H9 (cell line): ENCODE measurements at regions not wholly inside any gene's neighbourhood (a gene's known extent, or its start where the extent isn't known, plus 50 kb on each side); places are given as distances from the start of the nearest gene placed in this dataset.

Experiments
- DNase-seq: peaks from one replicate; pipeline ENCODE4 v3.0.0-alpha.2; 2017
- H2AFZ ChIP-seq: one replicate; pipeline ENCODE4 v1.6.1; 2013; ENCODE audit warnings: mild to moderate bottlenecking, low read length, control low read depth, moderate library complexity
- H2AK5ac ChIP-seq: 2 replicates; pipeline ENCODE4 v1.6.1; 2013; ENCODE audit warnings: low read length, control low read depth, mixed read lengths; ENCODE audit not compliant: insufficient read length
- H2BK120ac ChIP-seq: one replicate; pipeline ENCODE4 v1.6.1; 2013; ENCODE audit warnings: low read depth, mild to moderate bottlenecking, low read length, control low read depth, inconsistent platforms; ENCODE audit not compliant: poor library complexity, severe bottlenecking
- H2BK12ac ChIP-seq: 2 replicates; pipeline ENCODE4 v1.6.1; 2013; ENCODE audit warnings: low read length, control low read depth, mixed read lengths, low read depth; ENCODE audit not compliant: insufficient read length
- H2BK15ac ChIP-seq: 2 replicates; pipeline ENCODE4 v1.6.1; 2013; ENCODE audit warnings: low read depth, low read length, control low read depth
- H2BK20ac ChIP-seq: one replicate; pipeline ENCODE4 v1.6.1; 2013; ENCODE audit warnings: low read depth, mild to moderate bottlenecking, low read length, control low read depth, inconsistent platforms; ENCODE audit not compliant: poor library complexity, severe bottlenecking
- H2BK5ac ChIP-seq: 2 replicates; pipeline ENCODE4 v1.6.1; 2013; ENCODE audit warnings: low read length, control low read depth, mixed read lengths; ENCODE audit not compliant: insufficient read length
- H3K14ac ChIP-seq: 2 replicates; pipeline ENCODE4 v1.6.1; 2013; ENCODE audit warnings: low read length, control low read depth; ENCODE audit not compliant: insufficient read depth
- H3K18ac ChIP-seq: 2 replicates; pipeline ENCODE4 v1.6.1; 2013; ENCODE audit warnings: low read depth, mild to moderate bottlenecking, mixed read lengths, low read length, control low read depth; ENCODE audit not compliant: insufficient read length
- H3K23ac ChIP-seq: 2 replicates; pipeline ENCODE4 v1.6.1; 2013; ENCODE audit warnings: low read length, control low read depth, mixed read lengths, low read depth; ENCODE audit not compliant: insufficient read length
- H3K23me2 ChIP-seq: 2 replicates; pipeline ENCODE4 v1.6.1; 2013; ENCODE audit warnings: low read depth, mild to moderate bottlenecking, mixed read lengths, low read length, control low read depth; ENCODE audit not compliant: insufficient read length, poor library complexity, severe bottlenecking
- H3K27ac ChIP-seq: 2 replicates; pipeline ENCODE4 v1.5.1; 2013; ENCODE audit warnings: low read length, control low read depth, mixed read lengths, low read depth; ENCODE audit not compliant: insufficient read length
- H3K27me3 ChIP-seq: 2 replicates; pipeline ENCODE4 v1.6.1; 2013; ENCODE audit warnings: low read length, control low read depth, inconsistent platforms; ENCODE audit not compliant: insufficient read depth
- H3K4ac ChIP-seq: 2 replicates; pipeline ENCODE4 v1.6.1; 2013; ENCODE audit warnings: low read depth, mild to moderate bottlenecking, control low read depth, inconsistent platforms, low read length, moderate library complexity
- H3K4me1 ChIP-seq: 2 replicates; pipeline ENCODE4 v1.6.1; 2013; ENCODE audit warnings: low read length, control low read depth, inconsistent platforms; ENCODE audit not compliant: insufficient read depth
- H3K4me2 ChIP-seq: 2 replicates; pipeline ENCODE4 v1.6.1; 2013; ENCODE audit warnings: low read length, control low read depth, mixed read lengths; ENCODE audit not compliant: insufficient read length, insufficient read depth
- H3K56ac ChIP-seq: 2 replicates; pipeline ENCODE4 v1.6.1; 2013; ENCODE audit warnings: low read depth, mild to moderate bottlenecking, mixed read lengths, low read length, control low read depth; ENCODE audit not compliant: insufficient read length
- H3K79me1 ChIP-seq: 2 replicates; pipeline ENCODE4 v1.6.1; 2013; ENCODE audit warnings: low read depth, mild to moderate bottlenecking, moderate library complexity, low read length, control low read depth, inconsistent platforms; ENCODE audit not compliant: insufficient read depth, poor library complexity, severe bottlenecking
- H3K79me2 ChIP-seq: 2 replicates; pipeline ENCODE4 v1.6.1; 2013; ENCODE audit warnings: low read length, control low read depth, inconsistent platforms; ENCODE audit not compliant: insufficient read depth
- H3K9ac ChIP-seq: 2 replicates; pipeline ENCODE4 v1.6.1; 2013; ENCODE audit warnings: low read length, control low read depth, mixed read lengths; ENCODE audit not compliant: insufficient read length; ENCODE audit errors: extremely low read depth
- H3K9me3 ChIP-seq: one replicate; pipeline ENCODE4 v1.6.1; 2013; ENCODE audit warnings: low read depth, low read length, inconsistent platforms; ENCODE audit not compliant: control insufficient read depth
- H3T11ph ChIP-seq: one replicate; pipeline ENCODE4 v1.6.1; 2013; ENCODE audit warnings: mild to moderate bottlenecking, low read length, control low read depth, inconsistent platforms
- H4K20me1 ChIP-seq: one replicate; pipeline ENCODE4 v1.6.1; 2013; ENCODE audit not compliant: control insufficient read depth, insufficient read length, insufficient read depth
- H4K5ac ChIP-seq: 2 replicates; pipeline ENCODE4 v1.6.1; 2013; ENCODE audit warnings: low read depth, mild to moderate bottlenecking, mixed read lengths, low read length, control low read depth; ENCODE audit not compliant: insufficient read length
- H4K8ac ChIP-seq: replicated peaks from 2 replicates; pipeline ENCODE4 v1.6.1; 2013; ENCODE audit warnings: low read length, control low read depth, mixed read lengths, low read depth; ENCODE audit not compliant: insufficient read length
- H4K91ac ChIP-seq: 2 replicates; pipeline ENCODE4 v1.6.1; 2013; ENCODE audit warnings: low read depth, mild to moderate bottlenecking, moderate library complexity, mixed read lengths, low read length, control low read depth; ENCODE audit not compliant: insufficient read length
- H3K27ac Mint-ChIP-seq, 3 experiments: 2 replicates in 2 of 3; 3 replicates in 1 of 3; pipeline ENCODE4 v1.8.0; 2020 to 2021; ENCODE audit warnings: mixed read lengths in 3 of 3, mild to moderate bottlenecking in 1 of 3, moderate library complexity in 1 of 3
- H3K27me3 Mint-ChIP-seq: 2 replicates; pipeline ENCODE4 v1.8.0; 2021; ENCODE audit warnings: low read depth, mild to moderate bottlenecking, moderate library complexity, mixed read lengths
- H3K36me3 Mint-ChIP-seq, 3 experiments: 2 replicates in 2 of 3; 3 replicates in 1 of 3; pipeline ENCODE4 v1.8.0; 2020 to 2021; ENCODE audit warnings: low read depth in 3 of 3, mixed read lengths in 3 of 3; ENCODE audit not compliant: insufficient read depth in 1 of 3
- H3K4me1 Mint-ChIP-seq, 2 experiments: 2 replicates each; pipeline ENCODE4 v1.8.0; 2020; ENCODE audit warnings: mixed read lengths in 2 of 2
- H3K4me3 Mint-ChIP-seq, 2 experiments: 2 replicates in 1 of 2; 3 replicates in 1 of 2; pipeline ENCODE4 v1.8.0; 2020 to 2021; ENCODE audit warnings: mild to moderate bottlenecking in 2 of 2, mixed read lengths in 2 of 2, moderate library complexity in 1 of 2
- H3K9me3 Mint-ChIP-seq, 2 experiments: 2 replicates in 1 of 2; 3 replicates in 1 of 2; pipeline ENCODE4 v1.8.0; 2020; ENCODE audit warnings: mild to moderate bottlenecking in 2 of 2, mixed read lengths in 2 of 2, moderate library complexity in 1 of 2
- CTCF ChIP-seq: fragments of 200-600 bp; sonication (generic); conservative IDR thresholded peaks from 3 replicates; pipeline ENCODE4 v1.8.0; 2021; ENCODE audit warnings: antibody characterized with exemption, mild to moderate bottlenecking
- WGBS: extraction: QIAGEN DNeasy Blood & Tissue Kit; methylation state at CpG from one replicate; pipeline ENCODE4 v1.1.7; 2013; ENCODE audit warnings: missing lambda C conversion rate, low lambda C conversion rate, mixed read lengths; ENCODE audit not compliant: insufficient read length; ENCODE audit errors: extremely low coverage; 5-methylcytosine and 5-hydroxymethylcytosine counted together

DNA sequence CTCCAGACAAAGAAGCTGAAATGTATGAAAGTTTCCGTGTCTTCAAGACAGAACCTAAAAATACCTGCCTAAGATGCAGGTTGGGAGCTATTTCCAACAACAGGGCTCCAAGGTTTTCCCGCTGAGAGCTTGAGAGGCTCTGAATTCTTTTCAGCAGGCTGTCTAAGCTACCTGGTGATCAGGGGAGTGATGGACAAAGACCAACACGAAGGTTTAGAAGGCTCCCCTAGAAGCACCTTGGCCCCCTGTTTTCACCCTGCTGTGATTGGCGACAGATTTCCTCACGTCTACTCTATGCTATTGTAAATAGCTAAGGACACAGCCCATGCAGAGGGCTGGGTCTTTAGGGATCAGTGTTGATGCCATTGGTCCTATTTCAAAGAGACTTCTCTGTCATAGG lies 275.2 kb upstream of the SALL1 start:
- Histone ChIP-seq H3K18ac (no peak overlapping the region), H3K79me1 (no peaks in the 10 kb centered on the region), H4K5ac (no peak overlapping the region), H3K4me2 (no peak overlapping the region), H3K79me2 (no peaks in the 10 kb centered on the region), H3K4me1 (no peaks in the 10 kb centered on the region; the same call in 1 of the 2 replicates), H3K56ac (no peak overlapping the region), H3K27me3 (no peaks in the 10 kb centered on the region), H2BK12ac (no peak overlapping the region), H3T11ph (no peak overlapping the region), H2BK120ac (no peak overlapping the region), H3K4ac (no peak overlapping the region), H2BK15ac (no peak overlapping the region), H4K20me1 (no peaks in the 10 kb centered on the region), H2BK5ac (no peak overlapping the region), H2AFZ (no peak overlapping the region), H3K27ac (no peak overlapping the region), H3K23ac (no peak overlapping the region), H3K23me2 (no peaks in the 10 kb centered on the region), H4K8ac (no peak overlapping the region), H2AK5ac (no peak overlapping the region), H3K14ac (no peak overlapping the region), H4K91ac (no peak overlapping the region), H3K9me3 (no peaks in the 10 kb centered on the region), H3K9ac (no peak overlapping the region), H2BK20ac (no peak overlapping the region)
- TF ChIP-seq CTCF: no peak
- WGBS: no CpG with 5 or more reads among the region's 5 CpGs
- DNase-seq: no peak
- Mint-ChIP-seq H3K36me3 (peaks cover 0 to 7% (median 0%) of the 10 kb centered on the region in 3 experiments; a peak in 2 of 7 replicates), H3K4me3 (no peak overlapping the region), H3K27ac (peak overlapping the region in 1 of 3 experiments; percentile 93; a peak in 3 of 7 replicates), H3K4me1 (peaks cover 41 to 49% of the 10 kb centered on the region in 2 experiments), H3K9me3 (no peaks in the 10 kb centered on the region; a peak in 2 of 5 replicates), H3K27me3 (peaks cover 8% of the 10 kb centered on the region)
